ENCODE measurements at regions not wholly inside any gene's neighbourhood (a gene's known extent, or its start where the extent isn't known, plus 50 kb on each side); places are given as distances from the start of the nearest gene placed in this dataset.

- no peak for TF ChIP-seq HDAC2 (IDR thresholded peaks at IDR 0.05; ENCODE audit: borderline replicate concordance in 1 of 2, low read depth in 2 of 2, low read length in 2 of 2)
- TF ChIP-seq TBP (IDR thresholded peaks at IDR 0.05; ENCODE audit: low read depth, low read length), result no peak
- no peak for TF ChIP-seq CBX5 (IDR thresholded peaks at IDR 0.05; ENCODE audit: low read depth, low read length)
- no peak for TF ChIP-seq TEAD4 (IDR thresholded peaks at IDR 0.05; ENCODE audit: low read depth, low read length)
- TF ChIP-seq JUND (IDR thresholded peaks at IDR 0.05; ENCODE audit: low read length), result no peak
- TF ChIP-seq POLR2A (IDR thresholded peaks at IDR 0.05; ENCODE audit: control extremely low read depth in 1 of 2, low read depth in 2 of 2, low read length in 2 of 2), result no peak
- no peak for TF ChIP-seq TCF12 (IDR thresholded peaks at IDR 0.05; ENCODE audit: low read depth, low read length)
- TF ChIP-seq CBX8 (IDR thresholded peaks at IDR 0.05; ENCODE audit: borderline replicate concordance, low read depth, low read length), result no peak
- no peak for TF ChIP-seq BRCA1 (IDR thresholded peaks at IDR 0.05; ENCODE audit: low read depth, low read length)
- TF ChIP-seq CTCF (IDR thresholded peaks at IDR 0.05; ENCODE audit: control extremely low read depth in 1 of 3, insufficient read depth in 1 of 3, low read depth in 1 of 3, low read length in 3 of 3), result no peak
- no peak for TF ChIP-seq POLR2AphosphoS5 (IDR thresholded peaks at IDR 0.05; ENCODE audit: low read depth, low read length)
- TF ChIP-seq ATF3 (IDR thresholded peaks at IDR 0.05; ENCODE audit: insufficient read depth, low read depth, low read length), result no peak
- no peak for TF ChIP-seq YY1 (IDR thresholded peaks at IDR 0.05; ENCODE audit: low read depth, low read length)
Observed at GRCh38 chr12:126869644-126870043, 1397.3 kb upstream of the TMEM132C start.
